Breast epithelium (tissue), 3 donors: ENCODE measurements at regions not wholly inside any gene's neighbourhood (a gene's known extent, or its start where the extent isn't known, plus 50 kb on each side); places are given as distances from the start of the nearest gene placed in this dataset.

ENCODE experiments used
- POLR2A ChIP-seq: fragments of 450-650 bp; IDR thresholded peaks from one replicate; pipeline ENCODE4 v1.6.1; 2016; ENCODE audit warnings: antibody characterized with exemption, mild to moderate bottlenecking, moderate library complexity
- TF ChIP-seq, protein P1 (sequence below), 3 donors: fragments of 450-650 bp; IDR thresholded peaks; one replicate each; pipeline ENCODE4 v1.5.1; 2016 to 2017; ENCODE audit warnings: antibody characterized with exemption in 3 of 3, mild to moderate bottlenecking in 3 of 3, moderate library complexity in 3 of 3

DNA sequence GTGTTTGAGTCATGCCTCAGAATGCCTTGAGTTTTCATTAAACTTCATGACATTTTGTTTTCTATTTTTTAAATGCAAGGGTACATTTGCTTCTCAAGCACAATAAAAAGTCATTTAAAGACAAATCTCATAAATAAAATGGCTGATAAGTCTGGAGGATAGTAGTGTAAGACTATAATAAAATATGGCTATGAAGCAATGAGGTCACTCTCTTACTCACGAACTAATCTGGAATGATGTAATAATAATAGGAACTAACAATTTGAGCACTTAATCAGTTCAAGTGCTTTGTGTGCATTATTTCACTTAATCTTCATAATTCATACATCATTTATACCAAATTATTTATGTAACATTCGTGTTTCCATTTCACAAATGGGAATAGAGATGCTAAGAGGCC, 149.3 kb upstream of the CTTNBP2 start:
- no peak for TF ChIP-seq POLR2A
- TF ChIP-seq, protein P1, sequence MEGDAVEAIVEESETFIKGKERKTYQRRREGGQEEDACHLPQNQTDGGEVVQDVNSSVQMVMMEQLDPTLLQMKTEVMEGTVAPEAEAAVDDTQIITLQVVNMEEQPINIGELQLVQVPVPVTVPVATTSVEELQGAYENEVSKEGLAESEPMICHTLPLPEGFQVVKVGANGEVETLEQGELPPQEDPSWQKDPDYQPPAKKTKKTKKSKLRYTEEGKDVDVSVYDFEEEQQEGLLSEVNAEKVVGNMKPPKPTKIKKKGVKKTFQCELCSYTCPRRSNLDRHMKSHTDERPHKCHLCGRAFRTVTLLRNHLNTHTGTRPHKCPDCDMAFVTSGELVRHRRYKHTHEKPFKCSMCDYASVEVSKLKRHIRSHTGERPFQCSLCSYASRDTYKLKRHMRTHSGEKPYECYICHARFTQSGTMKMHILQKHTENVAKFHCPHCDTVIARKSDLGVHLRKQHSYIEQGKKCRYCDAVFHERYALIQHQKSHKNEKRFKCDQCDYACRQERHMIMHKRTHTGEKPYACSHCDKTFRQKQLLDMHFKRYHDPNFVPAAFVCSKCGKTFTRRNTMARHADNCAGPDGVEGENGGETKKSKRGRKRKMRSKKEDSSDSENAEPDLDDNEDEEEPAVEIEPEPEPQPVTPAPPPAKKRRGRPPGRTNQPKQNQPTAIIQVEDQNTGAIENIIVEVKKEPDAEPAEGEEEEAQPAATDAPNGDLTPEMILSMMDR (IDR thresholded peaks at IDR 0.05): no peak
